ENCODE measurements at regions not wholly inside any gene's neighbourhood (a gene's known extent, or its start where the extent isn't known, plus 50 kb on each side); places are given as distances from the start of the nearest gene placed in this dataset.

DNA sequence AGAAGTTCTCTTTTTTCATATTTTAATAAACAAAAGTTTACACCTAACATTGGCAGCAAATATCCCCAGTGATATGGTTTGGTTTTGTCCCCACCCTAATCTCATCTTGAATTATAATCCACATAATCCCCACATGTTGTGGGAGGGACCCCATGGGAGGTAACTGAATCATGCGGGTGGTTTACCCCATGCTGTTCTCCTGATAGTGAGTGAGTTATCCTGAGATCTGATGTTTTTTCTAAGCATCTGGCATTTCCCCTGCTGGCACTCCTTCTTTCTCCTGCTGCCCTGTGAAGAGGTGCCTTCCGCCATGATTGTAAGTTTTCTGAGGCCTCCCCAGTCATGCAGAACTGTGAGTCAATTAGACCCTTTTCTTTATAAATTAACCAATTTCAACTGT, 214.7 kb downstream of the SLITRK1 start:
- ATAC-seq (ENCODE audit: low read depth) (no peak), DNase-seq (no peak)
- Histone ChIP-seq H3K4me3 (ENCODE audit: insufficient read depth, low read depth, low read length) (no peak overlapping the region), H4K91ac (ENCODE audit: insufficient read depth, low read depth, low read length) (no peak overlapping the region), H3K27me3 (ENCODE audit: control insufficient read depth, insufficient read depth, low read length) (no peaks in the 10 kb centered on the region), H2AFZ (replicated peaks; ENCODE audit: low read length, poor library complexity) (no peak overlapping the region), H2BK20ac (ENCODE audit: low read depth, low read length) (no peak overlapping the region), H4K5ac (ENCODE audit: low read depth, low read length) (no peak overlapping the region), H3K79me1 (ENCODE audit: low read depth in 1 of 2, low read length in 2 of 2) (no peaks in the 10 kb centered on the region), H2AK9ac (replicated peaks; ENCODE audit: low read depth, low read length, poor library complexity) (no peak overlapping the region), H2BK15ac (ENCODE audit: low read depth, low read length) (no peak overlapping the region), H3K9ac (ENCODE audit: low read depth, low read length) (no peak overlapping the region), H3K18ac (ENCODE audit: low read depth, low read length) (no peak overlapping the region), H3K27ac (ENCODE audit: insufficient read depth, low read length) (no peak overlapping the region), H4K20me1 (ENCODE audit: insufficient read depth, low read length) (no peaks in the 10 kb centered on the region), H3K14ac (replicated peaks; ENCODE audit: low read depth, low read length) (no peak overlapping the region), H3K4me2 (ENCODE audit: low read depth, low read length) (no peak overlapping the region), H3K9me3 (ENCODE audit: control insufficient read depth, insufficient read depth, low read length) (no peaks in the 10 kb centered on the region), H3K4me1 (ENCODE audit: control insufficient read depth, insufficient read depth, low read length) (no peaks in the 10 kb centered on the region), H2AK5ac (ENCODE audit: low read depth, low read length) (no peak overlapping the region), H3K56ac (ENCODE audit: extremely low read depth, insufficient read depth, low read length) (no peak overlapping the region), H2BK120ac (ENCODE audit: low read depth, low read length) (no peak overlapping the region), H3K23ac (ENCODE audit: low read depth, low read length) (no peak overlapping the region), H3K4ac (ENCODE audit: low read depth, low read length) (no peak overlapping the region), H3K36me3 (ENCODE audit: control insufficient read depth, insufficient read depth, low read length) (no peaks in the 10 kb centered on the region), H2BK5ac (ENCODE audit: low read depth, low read length, poor library complexity, severe bottlenecking) (no peak overlapping the region), H4K8ac (ENCODE audit: low read depth in 2 of 2, low read length in 2 of 2) (no peak overlapping the region), H3K9me1 (ENCODE audit: insufficient read depth, low read length) (no peaks in the 10 kb centered on the region)
- ChIA-PET POLR2A (ENCODE audit: unreplicated experiment) (no interaction called here), CTCF (no interaction called here)
- intact Hi-C loops (cut with micrococcal nuclease) = no loop called here
- no CpG with 5 or more reads among the region's 2 CpGs for WGBS, 2 experiments (ENCODE audit: extremely low coverage in 2 of 2, insufficient read length in 1 of 2)
- no TSS peak for BruUV-seq (replicated peaks)
- TF ChIP-seq MAZ (IDR thresholded peaks at IDR 0.05; ENCODE audit: borderline replicate concordance, low read depth, low read length) = no peak
- TF ChIP-seq, protein P1, sequence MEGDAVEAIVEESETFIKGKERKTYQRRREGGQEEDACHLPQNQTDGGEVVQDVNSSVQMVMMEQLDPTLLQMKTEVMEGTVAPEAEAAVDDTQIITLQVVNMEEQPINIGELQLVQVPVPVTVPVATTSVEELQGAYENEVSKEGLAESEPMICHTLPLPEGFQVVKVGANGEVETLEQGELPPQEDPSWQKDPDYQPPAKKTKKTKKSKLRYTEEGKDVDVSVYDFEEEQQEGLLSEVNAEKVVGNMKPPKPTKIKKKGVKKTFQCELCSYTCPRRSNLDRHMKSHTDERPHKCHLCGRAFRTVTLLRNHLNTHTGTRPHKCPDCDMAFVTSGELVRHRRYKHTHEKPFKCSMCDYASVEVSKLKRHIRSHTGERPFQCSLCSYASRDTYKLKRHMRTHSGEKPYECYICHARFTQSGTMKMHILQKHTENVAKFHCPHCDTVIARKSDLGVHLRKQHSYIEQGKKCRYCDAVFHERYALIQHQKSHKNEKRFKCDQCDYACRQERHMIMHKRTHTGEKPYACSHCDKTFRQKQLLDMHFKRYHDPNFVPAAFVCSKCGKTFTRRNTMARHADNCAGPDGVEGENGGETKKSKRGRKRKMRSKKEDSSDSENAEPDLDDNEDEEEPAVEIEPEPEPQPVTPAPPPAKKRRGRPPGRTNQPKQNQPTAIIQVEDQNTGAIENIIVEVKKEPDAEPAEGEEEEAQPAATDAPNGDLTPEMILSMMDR (conservative IDR thresholded peaks at IDR 0.05; ENCODE audit: low read depth, low read length) = no peak
- TF ChIP-seq SMC3 (IDR thresholded peaks at IDR 0.05; ENCODE audit: low read depth, low read length) = no peak
- TF ChIP-seq CHD1 (IDR thresholded peaks at IDR 0.05; ENCODE audit: low read depth, low read length) = no peak
- TF ChIP-seq MAFK (IDR thresholded peaks at IDR 0.05; ENCODE audit: low read depth, low read length) = no peak
- TF ChIP-seq NFE2L2 (IDR thresholded peaks at IDR 0.05; ENCODE audit: low read depth, low read length) = no peak
- TF ChIP-seq MXI1 (IDR thresholded peaks at IDR 0.05; ENCODE audit: borderline replicate concordance, low read depth, low read length) = no peak
- no peak for TF ChIP-seq BHLHE40 (IDR thresholded peaks at IDR 0.05; ENCODE audit: low read depth, low read length)
- TF ChIP-seq, protein P2, sequence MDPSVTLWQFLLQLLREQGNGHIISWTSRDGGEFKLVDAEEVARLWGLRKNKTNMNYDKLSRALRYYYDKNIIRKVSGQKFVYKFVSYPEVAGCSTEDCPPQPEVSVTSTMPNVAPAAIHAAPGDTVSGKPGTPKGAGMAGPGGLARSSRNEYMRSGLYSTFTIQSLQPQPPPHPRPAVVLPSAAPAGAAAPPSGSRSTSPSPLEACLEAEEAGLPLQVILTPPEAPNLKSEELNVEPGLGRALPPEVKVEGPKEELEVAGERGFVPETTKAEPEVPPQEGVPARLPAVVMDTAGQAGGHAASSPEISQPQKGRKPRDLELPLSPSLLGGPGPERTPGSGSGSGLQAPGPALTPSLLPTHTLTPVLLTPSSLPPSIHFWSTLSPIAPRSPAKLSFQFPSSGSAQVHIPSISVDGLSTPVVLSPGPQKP (IDR thresholded peaks at IDR 0.05; ENCODE audit: borderline replicate concordance, low read depth, low read length) = no peak
- TF ChIP-seq CEBPB (IDR thresholded peaks at IDR 0.05; ENCODE audit: low read depth, low read length) = no peak
- TF ChIP-seq POLR2A (IDR thresholded peaks at IDR 0.05; ENCODE audit: low read depth, low read length) = no peak
- TF ChIP-seq RCOR1 (IDR thresholded peaks at IDR 0.05; ENCODE audit: insufficient replicate concordance, low read length) = no peak
- in situ Hi-C loops (cut with MboI; ENCODE audit: low sequenced_read_pairs) = no loop called here
- dilution Hi-C loops (cut with HindIII; ENCODE audit: low sequenced_read_pairs, unreplicated experiment) = no loop called here

Data from IMR-90 (cell line).